ENCODE measurements at regions not wholly inside any gene's neighbourhood (a gene's known extent, or its start where the extent isn't known, plus 50 kb on each side); places are given as distances from the start of the nearest gene placed in this dataset.

DNA sequence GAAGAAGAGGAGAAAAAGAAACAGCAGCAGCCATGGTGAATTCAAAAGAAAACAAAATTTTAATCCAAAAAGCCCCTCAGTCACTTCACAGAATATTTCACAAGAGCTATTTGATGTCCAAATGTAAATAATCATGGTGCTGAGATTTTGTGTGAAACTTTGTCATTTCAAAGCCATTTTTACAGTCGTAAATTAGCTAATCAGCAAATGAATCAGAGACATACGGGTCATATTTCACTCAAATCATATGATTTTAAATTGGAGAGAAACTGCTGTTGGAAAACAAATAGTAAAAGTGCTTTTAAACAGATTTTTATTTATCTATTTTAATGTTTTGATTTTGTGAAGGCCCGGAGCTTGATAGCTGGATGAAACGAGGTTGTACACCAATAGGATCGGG, 101.4 kb upstream of the SMIM23 start:
- TF ChIP-seq, protein P1, sequence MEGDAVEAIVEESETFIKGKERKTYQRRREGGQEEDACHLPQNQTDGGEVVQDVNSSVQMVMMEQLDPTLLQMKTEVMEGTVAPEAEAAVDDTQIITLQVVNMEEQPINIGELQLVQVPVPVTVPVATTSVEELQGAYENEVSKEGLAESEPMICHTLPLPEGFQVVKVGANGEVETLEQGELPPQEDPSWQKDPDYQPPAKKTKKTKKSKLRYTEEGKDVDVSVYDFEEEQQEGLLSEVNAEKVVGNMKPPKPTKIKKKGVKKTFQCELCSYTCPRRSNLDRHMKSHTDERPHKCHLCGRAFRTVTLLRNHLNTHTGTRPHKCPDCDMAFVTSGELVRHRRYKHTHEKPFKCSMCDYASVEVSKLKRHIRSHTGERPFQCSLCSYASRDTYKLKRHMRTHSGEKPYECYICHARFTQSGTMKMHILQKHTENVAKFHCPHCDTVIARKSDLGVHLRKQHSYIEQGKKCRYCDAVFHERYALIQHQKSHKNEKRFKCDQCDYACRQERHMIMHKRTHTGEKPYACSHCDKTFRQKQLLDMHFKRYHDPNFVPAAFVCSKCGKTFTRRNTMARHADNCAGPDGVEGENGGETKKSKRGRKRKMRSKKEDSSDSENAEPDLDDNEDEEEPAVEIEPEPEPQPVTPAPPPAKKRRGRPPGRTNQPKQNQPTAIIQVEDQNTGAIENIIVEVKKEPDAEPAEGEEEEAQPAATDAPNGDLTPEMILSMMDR (IDR thresholded peaks at IDR 0.05), result no peak
- TF ChIP-seq POLR2A (IDR thresholded peaks at IDR 0.05), result no peak
- no peak for TF ChIP-seq EP300 (IDR thresholded peaks at IDR 0.05)
- TF ChIP-seq POLR2AphosphoS5 (IDR thresholded peaks at IDR 0.05), result no peak
